ENCODE measurements at regions not wholly inside any gene's neighbourhood (a gene's known extent, or its start where the extent isn't known, plus 50 kb on each side); places are given as distances from the start of the nearest gene placed in this dataset.

- Histone ChIP-seq H3K9me3 (ENCODE audit: control insufficient read depth, insufficient read depth, low read depth, low read length) (no peaks in the 10 kb centered on the region), H3K27me3 (ENCODE audit: control insufficient read depth, insufficient read depth, low read length) (no peaks in the 10 kb centered on the region), H3K9ac (ENCODE audit: insufficient read depth, low read length) (no peak overlapping the region), H4K20me1 (ENCODE audit: control insufficient read depth, extremely low read depth, insufficient read depth, low read length) (no peaks in the 10 kb centered on the region), H3K4me1 (ENCODE audit: control insufficient read depth, extremely low read depth, insufficient read depth, low read length) (no peaks in the 10 kb centered on the region), H3K79me2 (ENCODE audit: control insufficient read depth, insufficient read depth, low read length) (no peaks in the 10 kb centered on the region), H3K4me3 (replicated peaks in 1 of 4; ENCODE audit: control extremely low read depth in 1 of 4, insufficient read depth in 1 of 4, low read depth in 3 of 4, low read length in 4 of 4) (no peak overlapping the region), H3K27ac (ENCODE audit: insufficient read depth, low read length) (no peak overlapping the region), H3K4me2 (ENCODE audit: extremely low read depth, insufficient read depth, low read length) (no peak overlapping the region), H3K36me3 (ENCODE audit: control insufficient read depth, insufficient read depth, low read length) (no peaks in the 10 kb centered on the region), H2AFZ (ENCODE audit: low read length) (no peak overlapping the region)
- TF ChIP-seq, protein P1, sequence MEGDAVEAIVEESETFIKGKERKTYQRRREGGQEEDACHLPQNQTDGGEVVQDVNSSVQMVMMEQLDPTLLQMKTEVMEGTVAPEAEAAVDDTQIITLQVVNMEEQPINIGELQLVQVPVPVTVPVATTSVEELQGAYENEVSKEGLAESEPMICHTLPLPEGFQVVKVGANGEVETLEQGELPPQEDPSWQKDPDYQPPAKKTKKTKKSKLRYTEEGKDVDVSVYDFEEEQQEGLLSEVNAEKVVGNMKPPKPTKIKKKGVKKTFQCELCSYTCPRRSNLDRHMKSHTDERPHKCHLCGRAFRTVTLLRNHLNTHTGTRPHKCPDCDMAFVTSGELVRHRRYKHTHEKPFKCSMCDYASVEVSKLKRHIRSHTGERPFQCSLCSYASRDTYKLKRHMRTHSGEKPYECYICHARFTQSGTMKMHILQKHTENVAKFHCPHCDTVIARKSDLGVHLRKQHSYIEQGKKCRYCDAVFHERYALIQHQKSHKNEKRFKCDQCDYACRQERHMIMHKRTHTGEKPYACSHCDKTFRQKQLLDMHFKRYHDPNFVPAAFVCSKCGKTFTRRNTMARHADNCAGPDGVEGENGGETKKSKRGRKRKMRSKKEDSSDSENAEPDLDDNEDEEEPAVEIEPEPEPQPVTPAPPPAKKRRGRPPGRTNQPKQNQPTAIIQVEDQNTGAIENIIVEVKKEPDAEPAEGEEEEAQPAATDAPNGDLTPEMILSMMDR (conservative IDR thresholded peaks at IDR 0.05 in 1 of 2, IDR thresholded peaks at IDR 0.05 in 1 of 2; ENCODE audit: low read depth in 1 of 2, low read length in 2 of 2) = no peak
- no peak for TF ChIP-seq EZH2 (IDR thresholded peaks at IDR 0.05; ENCODE audit: low read length, missing control alignments)
- DNase-seq (ENCODE audit: low read depth in 2 of 2) = no peak
Observed at GRCh38 chr1:157226739-157227138, 88.5 kb upstream of the ETV3 start.

GRCh38 chr1:157219600-157219999 lies 81.4 kb upstream of the ETV3 start:
- Histone ChIP-seq H3K4me2 (ENCODE audit: extremely low read depth, insufficient read depth, low read length) (no peak overlapping the region), H3K36me3 (ENCODE audit: control insufficient read depth, insufficient read depth, low read length) (no peaks in the 10 kb centered on the region), H3K4me1 (ENCODE audit: control insufficient read depth, extremely low read depth, insufficient read depth, low read length) (no peaks in the 10 kb centered on the region), H3K27ac (ENCODE audit: insufficient read depth, low read length) (no peak overlapping the region), H3K9me3 (ENCODE audit: control insufficient read depth, insufficient read depth, low read depth, low read length) (no peaks in the 10 kb centered on the region), H3K9ac (ENCODE audit: insufficient read depth, low read length) (no peak overlapping the region), H3K4me3 (replicated peaks in 1 of 4; ENCODE audit: control extremely low read depth in 1 of 4, insufficient read depth in 1 of 4, low read depth in 3 of 4, low read length in 4 of 4) (no peak overlapping the region), H4K20me1 (ENCODE audit: control insufficient read depth, extremely low read depth, insufficient read depth, low read length) (no peaks in the 10 kb centered on the region), H3K79me2 (ENCODE audit: control insufficient read depth, insufficient read depth, low read length) (no peaks in the 10 kb centered on the region), H2AFZ (ENCODE audit: low read length) (no peak overlapping the region), H3K27me3 (ENCODE audit: control insufficient read depth, insufficient read depth, low read length) (no peaks in the 10 kb centered on the region)
- no peak for DNase-seq (ENCODE audit: low read depth in 2 of 2)
- TF ChIP-seq, protein P1 (conservative IDR thresholded peaks at IDR 0.05 in 1 of 2, IDR thresholded peaks at IDR 0.05 in 1 of 2; ENCODE audit: low read depth in 1 of 2, low read length in 2 of 2) = no peak
- TF ChIP-seq EZH2 (IDR thresholded peaks at IDR 0.05; ENCODE audit: low read length, missing control alignments) = no peak

DNA sequence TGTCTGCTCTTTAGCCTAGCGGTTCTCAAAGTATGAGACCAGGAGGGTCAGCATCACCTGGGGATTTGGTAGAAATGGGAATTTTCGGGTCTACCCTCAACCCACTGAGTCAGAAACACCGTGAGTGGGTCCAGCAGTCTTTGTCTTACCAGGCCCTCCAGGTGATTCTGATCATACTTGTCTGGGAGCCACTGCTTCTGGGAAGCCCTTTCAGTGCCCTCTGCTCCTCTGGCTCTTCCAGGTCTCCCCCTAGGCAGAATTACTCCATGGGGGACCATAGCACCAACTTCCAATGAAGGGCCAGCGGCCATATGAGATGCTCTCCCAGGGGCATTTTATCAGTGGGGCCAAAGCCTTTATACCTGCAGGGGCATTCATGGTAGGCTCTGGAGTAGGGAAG lies 81.0 kb upstream of the ETV3 start:
- no peak overlapping the region for H3K4me2 ChIP-seq (ENCODE audit: extremely low read depth, insufficient read depth, low read length)
- H3K27me3 ChIP-seq (ENCODE audit: control insufficient read depth, insufficient read depth, low read length) = no peaks in the 10 kb centered on the region
- no peaks in the 10 kb centered on the region for H3K79me2 ChIP-seq (ENCODE audit: control insufficient read depth, insufficient read depth, low read length)
- H2AFZ ChIP-seq (ENCODE audit: low read length) = no peak overlapping the region
- no peak for DNase-seq (ENCODE audit: low read depth in 2 of 2)
- no peaks in the 10 kb centered on the region for H3K36me3 ChIP-seq (ENCODE audit: control insufficient read depth, insufficient read depth, low read length)
- no peaks in the 10 kb centered on the region for H3K4me1 ChIP-seq (ENCODE audit: control insufficient read depth, extremely low read depth, insufficient read depth, low read length)
- no peaks in the 10 kb centered on the region for H4K20me1 ChIP-seq (ENCODE audit: control insufficient read depth, extremely low read depth, insufficient read depth, low read length)
- no peaks in the 10 kb centered on the region for H3K9me3 ChIP-seq (ENCODE audit: control insufficient read depth, insufficient read depth, low read depth, low read length)
- no peak overlapping the region for H3K9ac ChIP-seq (ENCODE audit: insufficient read depth, low read length)
- TF ChIP-seq EZH2 (IDR thresholded peaks at IDR 0.05; ENCODE audit: low read length, missing control alignments) = no peak
- TF ChIP-seq, protein P1 (conservative IDR thresholded peaks at IDR 0.05 in 1 of 2, IDR thresholded peaks at IDR 0.05 in 1 of 2; ENCODE audit: low read depth in 1 of 2, low read length in 2 of 2) = no peak
- H3K4me3 ChIP-seq (replicated peaks in 1 of 4; ENCODE audit: control extremely low read depth in 1 of 4, insufficient read depth in 1 of 4, low read depth in 3 of 4, low read length in 4 of 4) = no peak overlapping the region
- H3K27ac ChIP-seq (ENCODE audit: insufficient read depth, low read length) = no peak overlapping the region

Measured in fibroblast of lung (primary cell).